SK-N-DZ (cell line): ENCODE measurements at regions not wholly inside any gene's neighbourhood (a gene's known extent, or its start where the extent isn't known, plus 50 kb on each side); places are given as distances from the start of the nearest gene placed in this dataset.

Source experiments
- DNase-seq: peaks from one replicate; pipeline ENCODE4 v3.0.0-alpha.2; 2015; ENCODE audit warnings: low spot score

GRCh38 chr15:70192490-70192889 lies 94.8 kb upstream of the TLE3 start:
- no peak for DNase-seq

- no peak for DNase-seq
These were observed 94.3 kb upstream of the TLE3 start for GRCh38 chr15:70192041-70192440.

GRCh38 chr15:70190965-70191364 lies 93.2 kb upstream of the TLE3 start:
- DNase-seq = no peak

- no peak for DNase-seq
These were observed 92.3 kb upstream of the TLE3 start for GRCh38 chr15:70189826-70190695.

- DNase-seq = no peak
These were observed 90.6 kb upstream of the TLE3 start for GRCh38 chr15:70188286-70188685.

GRCh38 chr15:70187331-70187730 lies 89.6 kb upstream of the TLE3 start:
- DNase-seq = no peak

GRCh38 chr15:70186152-70186551 lies 88.4 kb upstream of the TLE3 start:
- DNase-seq = peak; percentile 93

GRCh38 chr15:70185251-70185711 lies 87.6 kb upstream of the TLE3 start:
- peak; percentile 99 for DNase-seq

GRCh38 chr15:70182858-70183695 lies 85.4 kb upstream of the TLE3 start:
- no peak for DNase-seq

- DNase-seq = no peak
These were observed 84.0 kb upstream of the TLE3 start for GRCh38 chr15:70181626-70182255.

GRCh38 chr15:70180186-70180875 lies 82.6 kb upstream of the TLE3 start:
- no peak for DNase-seq

GRCh38 chr15:70179309-70179892 lies 81.7 kb upstream of the TLE3 start:
- DNase-seq = no peak

- no peak for DNase-seq
These were observed 80.8 kb upstream of the TLE3 start for GRCh38 chr15:70178335-70179084.

- DNase-seq = no peak
These were observed 75.0 kb upstream of the TLE3 start for GRCh38 chr15:70172566-70173225.

- no peak for DNase-seq
These were observed 74.4 kb upstream of the TLE3 start for GRCh38 chr15:70172124-70172523.

- peak; percentile 90 for DNase-seq
These were observed 73.7 kb upstream of the TLE3 start for GRCh38 chr15:70171256-70171886.

GRCh38 chr15:70170096-70170699 lies 72.5 kb upstream of the TLE3 start:
- DNase-seq = no peak

GRCh38 chr15:70169147-70169546 lies 71.4 kb upstream of the TLE3 start:
- DNase-seq = no peak

- DNase-seq = no peak
These were observed 69.4 kb upstream of the TLE3 start for GRCh38 chr15:70167155-70167554.
